GM18517 (cell line): ENCODE measurements at regions not wholly inside any gene's neighbourhood (a gene's known extent, or its start where the extent isn't known, plus 50 kb on each side); places are given as distances from the start of the nearest gene placed in this dataset.

ENCODE experiments used
- ATAC-seq: cut with Tn5 transposase; IDR thresholded peaks from one replicate; pipeline ENCODE4 v1.9.1; 2021; ENCODE audit warnings: mild to moderate bottlenecking, moderate library complexity; ENCODE audit not compliant: unreplicated experiment

GRCh38 chr11:119550053-119550752, 127.2 kb upstream of the THY1 start:
- no peak for ATAC-seq

DNA sequence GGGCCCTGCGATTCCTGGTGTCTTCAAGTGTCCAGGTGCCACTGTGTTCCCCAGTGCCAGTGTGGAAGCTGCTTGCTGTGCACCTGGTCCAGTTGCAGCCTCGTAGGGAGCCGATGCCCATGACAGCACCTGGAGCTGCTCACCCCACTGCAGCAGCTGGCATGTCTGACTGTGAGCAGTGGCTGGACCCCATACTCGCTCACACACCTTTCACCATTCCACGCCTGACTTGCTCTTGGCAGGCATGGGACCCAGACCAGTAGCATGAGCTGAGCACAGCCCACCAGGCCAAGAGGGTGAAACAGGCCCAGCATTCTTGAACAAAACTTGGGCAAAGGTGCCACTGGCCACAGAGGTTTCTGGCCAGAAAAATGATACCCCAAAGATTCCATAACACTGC, 124.5 kb upstream of the THY1 start:
- no peak for ATAC-seq

- no peak for ATAC-seq
Observed at GRCh38 chr11:119545978-119546915, 123.3 kb upstream of the THY1 start.

- no peak for ATAC-seq
Observed at GRCh38 chr11:119540370-119541125, 117.6 kb upstream of the THY1 start.

GRCh38 chr11:119539583-119539982, 116.6 kb upstream of the THY1 start:
- no peak for ATAC-seq

DNA sequence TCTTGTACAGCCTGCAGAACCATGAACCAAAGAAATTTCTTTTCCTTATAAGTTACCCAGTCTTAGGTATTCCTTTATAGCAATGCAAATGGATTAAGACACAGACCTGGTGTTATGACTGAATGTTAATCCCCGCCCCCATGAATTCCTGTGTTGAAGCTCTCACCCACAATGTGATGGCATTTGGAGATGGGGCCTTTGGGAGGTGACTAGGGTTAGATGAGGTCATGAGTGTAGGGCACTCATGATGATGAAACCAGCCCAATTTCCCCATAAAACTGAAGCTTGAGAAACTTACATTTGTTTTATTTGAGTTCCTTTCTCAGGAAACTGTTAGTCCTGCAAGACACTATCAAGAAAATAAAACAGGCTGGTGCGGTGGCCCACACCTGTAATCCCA, 115.8 kb upstream of the THY1 start:
- no peak for ATAC-seq

DNA sequence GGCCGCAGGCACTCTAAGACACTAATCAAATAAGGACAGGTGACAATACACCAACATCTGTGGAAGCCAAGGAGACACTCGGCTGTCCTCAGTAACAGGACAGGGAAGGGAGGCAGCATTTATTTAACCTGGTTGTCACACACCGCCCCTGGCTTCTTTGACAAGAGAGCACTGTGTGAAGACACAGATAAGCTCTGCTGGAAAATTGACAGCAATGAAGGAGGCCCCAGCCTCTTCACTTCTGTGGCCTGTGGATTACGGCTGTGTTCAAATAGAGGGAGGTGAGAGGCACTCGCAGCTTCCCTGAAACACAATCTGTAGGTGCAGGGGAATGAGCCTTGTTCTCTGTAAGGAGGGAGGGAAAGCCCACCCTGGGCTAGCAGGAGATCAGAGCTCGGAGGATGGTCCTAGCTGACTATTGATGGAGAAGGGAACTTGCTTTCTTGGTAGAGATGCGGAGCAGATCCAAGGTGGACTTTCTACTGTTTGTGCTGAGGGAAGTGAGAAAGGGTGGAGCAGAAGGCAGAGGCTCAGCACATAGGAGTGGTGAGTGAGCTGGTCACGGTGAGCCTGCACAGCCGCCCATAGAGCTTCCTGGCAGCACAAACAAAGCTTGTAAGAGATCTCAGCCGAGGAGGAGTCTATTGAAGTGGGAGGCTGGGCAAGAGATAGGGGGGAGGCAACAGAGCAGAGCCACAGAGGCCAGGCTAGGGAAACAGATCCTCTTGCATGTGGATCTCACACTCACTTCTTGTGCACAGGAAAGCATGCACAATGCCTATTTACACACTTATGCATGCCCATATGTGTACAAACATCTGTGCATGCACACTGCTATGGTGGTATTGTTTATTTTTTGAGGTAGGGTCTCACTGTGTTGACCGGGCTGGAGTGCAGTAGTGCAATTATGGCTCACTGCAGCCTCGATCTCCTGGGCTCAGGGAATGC, 114.6 kb upstream of the THY1 start:
- ATAC-seq = no peak

GRCh38 chr11:119536801-119537200, 113.8 kb upstream of the THY1 start:
- no peak for ATAC-seq

- ATAC-seq = no peak
Observed at GRCh38 chr11:119533921-119534736, 111.2 kb upstream of the THY1 start.

- no peak for ATAC-seq
Observed at GRCh38 chr11:119533462-119533861, 110.5 kb upstream of the THY1 start.

GRCh38 chr11:119532551-119532950, 109.6 kb upstream of the THY1 start:
- no peak for ATAC-seq

DNA sequence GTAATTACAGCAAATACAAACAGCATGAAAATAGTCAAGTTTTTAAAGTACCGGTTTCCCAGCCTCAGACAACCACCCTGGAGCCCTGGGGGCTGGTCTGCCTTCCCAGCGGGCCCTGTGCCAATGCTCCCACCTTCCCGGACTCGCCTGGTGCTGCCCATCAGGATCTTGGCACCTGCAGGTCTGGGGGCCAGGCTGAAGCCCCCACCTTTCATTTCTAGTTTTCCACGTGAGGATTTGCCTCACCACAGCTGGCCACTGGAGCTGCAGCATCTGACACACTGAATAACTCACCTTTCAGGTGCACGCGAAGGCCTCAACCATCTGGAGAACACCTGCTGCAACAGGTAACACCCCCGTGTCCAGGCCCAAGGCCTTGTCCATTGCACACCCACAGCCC, 108.7 kb upstream of the THY1 start:
- no peak for ATAC-seq

GRCh38 chr11:119531056-119531455, 108.1 kb upstream of the THY1 start:
- ATAC-seq = no peak

DNA sequence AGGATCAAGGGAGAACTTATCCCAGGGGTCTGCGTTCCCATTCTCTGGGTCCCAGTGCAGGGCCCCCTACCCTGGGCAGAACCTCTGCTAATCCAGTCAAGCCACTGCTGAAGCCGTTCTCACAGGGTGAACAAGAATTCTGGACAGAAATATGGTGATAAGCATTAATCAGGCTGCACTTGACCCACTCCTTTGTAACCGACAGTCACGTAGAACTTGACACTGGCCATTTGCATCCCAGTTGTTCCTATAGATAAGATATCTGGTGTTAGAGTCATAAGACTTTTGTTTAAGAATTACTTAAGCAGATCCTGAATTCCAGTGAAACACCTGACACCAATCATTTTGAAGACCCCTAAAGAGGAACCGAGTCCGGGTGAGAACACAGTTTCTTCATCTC, 107.5 kb upstream of the THY1 start:
- ATAC-seq = no peak

GRCh38 chr11:119529936-119530335, 107.0 kb upstream of the THY1 start:
- no peak for ATAC-seq

DNA sequence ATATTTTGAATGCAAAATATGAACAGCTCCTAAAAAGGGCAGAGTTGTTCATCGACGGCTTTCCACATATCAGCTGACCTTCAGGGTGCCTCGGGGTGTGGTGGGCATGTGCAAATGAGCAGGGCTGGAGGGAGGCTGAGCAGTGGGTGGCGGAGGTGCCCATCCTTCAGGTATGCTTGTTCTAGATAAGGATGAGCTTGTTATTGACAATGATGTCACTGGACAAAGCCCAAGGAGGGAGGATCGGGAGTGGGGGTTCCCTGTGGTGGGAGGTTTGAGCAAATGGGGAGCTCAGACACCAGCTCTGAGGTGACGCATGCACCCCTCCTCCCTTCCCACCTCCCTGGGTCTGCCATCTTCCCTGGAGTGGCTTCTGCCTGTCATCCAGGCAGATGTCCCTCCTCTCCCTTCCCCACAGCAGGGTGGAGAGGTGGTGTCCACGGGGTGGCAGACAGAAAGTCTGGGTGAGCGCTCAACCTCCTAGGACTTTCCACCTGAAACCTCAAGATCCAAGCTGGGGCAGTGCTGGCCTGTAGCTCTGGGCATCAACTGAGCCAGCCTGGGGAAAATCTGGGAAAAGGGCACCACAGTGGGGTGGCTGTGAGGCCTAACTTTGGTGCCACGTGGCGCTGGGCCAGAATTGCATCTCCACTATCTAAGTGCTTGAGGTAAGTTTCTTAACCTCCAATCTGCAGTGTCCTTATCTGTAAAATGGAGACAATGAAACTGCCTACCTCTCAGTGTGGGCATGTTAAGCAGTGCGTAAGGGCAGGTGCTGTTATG, 106.3 kb upstream of the THY1 start:
- no peak for ATAC-seq

- no peak for ATAC-seq
Observed at GRCh38 chr11:119525867-119526196, 102.9 kb upstream of the THY1 start.

DNA sequence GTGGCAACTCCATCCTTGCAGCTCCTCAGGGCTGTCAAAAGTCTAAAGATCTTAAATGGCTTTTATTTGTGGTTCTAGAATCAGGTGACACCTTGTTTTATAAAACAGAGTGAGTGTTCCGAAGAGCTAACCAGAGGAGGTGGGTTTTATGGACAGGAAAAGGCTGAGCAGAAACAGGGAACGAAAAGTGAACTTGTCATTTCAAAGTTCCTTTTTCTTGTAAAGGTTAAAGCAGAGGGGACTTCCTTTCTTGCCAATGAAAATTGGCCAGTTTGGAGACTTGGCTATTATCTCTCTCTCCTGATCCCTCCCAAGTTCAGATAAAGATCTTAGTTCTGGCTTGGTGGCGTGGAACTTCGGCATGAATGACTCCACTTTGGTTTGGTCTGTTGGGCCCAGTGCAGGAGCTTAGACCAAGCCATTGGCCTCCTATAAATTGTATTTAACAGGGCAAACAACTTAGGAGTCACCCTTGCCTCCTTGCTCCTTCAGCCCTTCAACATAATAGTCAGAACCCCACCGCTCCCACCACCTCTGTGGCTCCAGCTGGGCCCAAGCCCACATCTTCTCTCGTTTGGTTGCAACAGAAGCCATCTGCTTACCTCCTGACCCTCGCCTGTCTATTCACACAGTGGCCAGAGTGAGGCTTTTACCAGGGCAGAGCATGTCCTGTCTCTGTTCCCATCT, 102.4 kb upstream of the THY1 start:
- no peak for ATAC-seq
